H1 (cell line): ENCODE measurements at regions not wholly inside any gene's neighbourhood (a gene's known extent, or its start where the extent isn't known, plus 50 kb on each side); places are given as distances from the start of the nearest gene placed in this dataset.

Experiments
- CTCF ChIA-PET: fragments of 300-600 bp; sonication (Branson Sonifier 250); formaldehyde crosslinking; loops from one replicate; lab custom pipeline; 2021; ENCODE audit not compliant: partially characterized antibody; lab: Charles Lee
- POLR2A ChIA-PET: fragments of 300-600 bp; sonication (Branson Sonifier 250); formaldehyde crosslinking; loops from one replicate; lab custom pipeline; 2021; ENCODE audit warnings: inconsistent platforms; ENCODE audit not compliant: partially characterized antibody; lab: Charles Lee
- DNase-seq, 2 experiments: peaks; one replicate each; pipeline versions ENCODE4 v3.0.0 to v3.0.0-alpha.2; 2010 to 2022; ENCODE audit warnings: low spot score in 2 of 2, low read depth in 1 of 2, mixed read lengths in 1 of 2
- FAIRE-seq: peaks from 2 replicates; lab custom pipeline; 2011; peaks lifted over from hg19 to GRCh38; lab: Jason Lieb, UNC
- H2AFZ ChIP-seq: 2 replicates; pipeline ENCODE4 v1.8.1; 2012; ENCODE audit warnings: low read length, inconsistent platforms
- H2AK5ac ChIP-seq: 2 replicates; pipeline ENCODE4 v1.6.1; 2013; ENCODE audit warnings: low read depth, low read length
- H2BK120ac ChIP-seq: replicated peaks from 2 replicates; pipeline ENCODE3; 2013; ENCODE audit warnings: low read depth, low read length, inconsistent platforms
- H2BK12ac ChIP-seq: 2 replicates; pipeline ENCODE4 v1.6.1; 2013; ENCODE audit warnings: low read depth, low read length
- H2BK15ac ChIP-seq: 2 replicates; pipeline ENCODE4 v1.6.1; 2013; ENCODE audit warnings: low read length
- H2BK20ac ChIP-seq: 2 replicates; pipeline ENCODE4 v1.6.1; 2013; ENCODE audit warnings: low read length
- H2BK5ac ChIP-seq: 2 replicates; pipeline ENCODE4 v1.6.1; 2013; ENCODE audit warnings: low read depth, low read length
- H3K14ac ChIP-seq: 2 replicates; pipeline ENCODE4 v1.6.1; 2013; ENCODE audit warnings: inconsistent platforms; ENCODE audit not compliant: insufficient read length
- H3K18ac ChIP-seq: 2 replicates; pipeline ENCODE4 v1.6.1; 2013; ENCODE audit warnings: low read length; ENCODE audit errors: extremely low read depth
- H3K23ac ChIP-seq: 2 replicates; pipeline ENCODE4 v1.6.1; 2013; ENCODE audit warnings: inconsistent platforms; ENCODE audit not compliant: insufficient read length
- H3K23me2 ChIP-seq: 2 replicates; pipeline ENCODE4 v1.6.1; 2013; ENCODE audit warnings: low read depth, low read length
- H3K27ac ChIP-seq: 2 replicates; pipeline ENCODE4 v1.6.1; 2011; ENCODE audit warnings: low read depth, low read length, inconsistent platforms
- H3K27me3 ChIP-seq, 4 experiments: replicated peaks in 1 of 4; 1 replicate in 1 of 4; 2 replicates in 3 of 4; pipeline versions ENCODE4 v1.6.1 to v1.8.1; 2011 to 2013; ENCODE audit warnings: low read length in 3 of 4, mild to moderate bottlenecking in 3 of 4, inconsistent platforms in 2 of 4, mixed read lengths in 2 of 4, moderate library complexity in 1 of 4; ENCODE audit not compliant: control insufficient read depth in 3 of 4, insufficient read depth in 3 of 4; ENCODE audit errors: extremely low read depth in 1 of 4
- H3K36me3 ChIP-seq, 4 experiments: 2 replicates each; pipeline versions ENCODE4 v1.6.1 to v1.8.1; 2011 to 2013; ENCODE audit warnings: mild to moderate bottlenecking in 4 of 4, low read length in 3 of 4, moderate library complexity in 2 of 4, control low read depth in 1 of 4, inconsistent platforms in 1 of 4; ENCODE audit not compliant: insufficient read depth in 4 of 4, control insufficient read depth in 2 of 4
- H3K4ac ChIP-seq: replicated peaks from 2 replicates; pipeline ENCODE3; 2013; ENCODE audit warnings: low read length, low read depth, mixed read lengths, inconsistent platforms; ENCODE audit not compliant: insufficient read length
- H3K4me1 ChIP-seq, 4 experiments: replicated peaks in 1 of 4; 1 replicate in 1 of 4; 2 replicates in 3 of 4; pipeline versions ENCODE4 v1.6.1 to v1.8.1; 2011 to 2013; ENCODE audit warnings: low read length in 3 of 4, inconsistent platforms in 2 of 4, mixed read lengths in 1 of 4; ENCODE audit not compliant: insufficient read depth in 4 of 4, control insufficient read depth in 3 of 4
- H3K4me2 ChIP-seq, 2 experiments: 2 replicates each; pipeline versions ENCODE4 v1.6.1 to v1.8.1; 2011 to 2013; ENCODE audit warnings: low read depth in 2 of 2, low read length in 2 of 2, control low read depth in 1 of 2, inconsistent platforms in 1 of 2, mild to moderate bottlenecking in 1 of 2; ENCODE audit not compliant: insufficient read depth in 1 of 2
- H3K4me3 ChIP-seq, 4 experiments: fragments of 200-600, 300-600 bp in 1 of 4; sonication (generic), shearing (Covaris generic), sonication (Bioruptor Twin) in 1 of 4; 2 replicates each; pipeline versions ENCODE4 v1.5.1 to v1.8.1; 2011 to 2016; ENCODE audit warnings: low read length in 4 of 4, low read depth in 3 of 4, control low read depth in 2 of 4, inconsistent platforms in 2 of 4, mild to moderate bottlenecking in 2 of 4, mixed read lengths in 1 of 4, moderate library complexity in 1 of 4; ENCODE audit not compliant: insufficient read depth in 2 of 4; ENCODE audit errors: extremely low read depth in 1 of 4
- H3K56ac ChIP-seq: replicated peaks from 2 replicates; pipeline ENCODE3; 2013; ENCODE audit warnings: low read depth, mild to moderate bottlenecking, mixed read lengths, low read length, inconsistent platforms; ENCODE audit not compliant: insufficient read length
- H3K79me1 ChIP-seq: 2 replicates; pipeline ENCODE4 v1.6.1; 2013; ENCODE audit warnings: low read depth, low read length, control low read depth
- H3K79me2 ChIP-seq, 2 experiments: 2 replicates each; pipeline versions ENCODE4 v1.6.1 to v1.8.1; 2012 to 2013; ENCODE audit warnings: low read length in 2 of 2, mild to moderate bottlenecking in 2 of 2, inconsistent platforms in 1 of 2; ENCODE audit not compliant: insufficient read depth in 2 of 2, control insufficient read depth in 1 of 2
- H3K9ac ChIP-seq, 4 experiments: replicated peaks in 1 of 4; 1 replicate in 1 of 4; 2 replicates in 3 of 4; pipeline versions ENCODE4 v1.6.1 to v1.8.1; 2011 to 2013; ENCODE audit warnings: low read depth in 3 of 4, low read length in 3 of 4, control low read depth in 2 of 4, mild to moderate bottlenecking in 2 of 4, moderate library complexity in 2 of 4, inconsistent platforms in 1 of 4; ENCODE audit errors: extremely low read depth in 1 of 4
- H3K9me3 ChIP-seq, 2 experiments: 2 replicates each; pipeline versions ENCODE4 v1.6.1 to v1.8.1; 2012 to 2013; ENCODE audit warnings: mild to moderate bottlenecking in 2 of 2, moderate library complexity in 2 of 2, control low read depth in 1 of 2, inconsistent platforms in 1 of 2, low read depth in 1 of 2, low read length in 1 of 2, mixed read lengths in 1 of 2; ENCODE audit not compliant: insufficient read depth in 2 of 2
- H4K20me1 ChIP-seq, 2 experiments: replicated peaks in 1 of 2; 2 replicates each; pipeline versions ENCODE3 to v1.8.1; 2011 to 2013; ENCODE audit warnings: inconsistent platforms in 2 of 2, low read length in 2 of 2, mild to moderate bottlenecking in 1 of 2; ENCODE audit not compliant: insufficient read depth in 2 of 2, control insufficient read depth in 1 of 2
- H4K5ac ChIP-seq: 2 replicates; pipeline ENCODE4 v1.6.1; 2013; ENCODE audit warnings: low read length, low read depth, mixed read lengths, inconsistent platforms; ENCODE audit not compliant: insufficient read length
- H4K8ac ChIP-seq: 2 replicates; pipeline ENCODE4 v1.8.0; 2013; ENCODE audit warnings: mild to moderate bottlenecking, moderate library complexity, low read length, inconsistent platforms; ENCODE audit not compliant: insufficient read depth; ENCODE audit errors: extremely low read depth
- H4K91ac ChIP-seq: replicated peaks from 2 replicates; pipeline ENCODE3; 2013; ENCODE audit warnings: low read length, mixed read lengths, inconsistent platforms; ENCODE audit not compliant: insufficient read length
- POLR2A ChIP-seq, 2 experiments: IDR thresholded peaks; 1 replicate in 1 of 2; 2 replicates in 1 of 2; pipeline ENCODE4 v1.6.1; 2011; ENCODE audit warnings: low read depth in 2 of 2, low read length in 2 of 2, mild to moderate bottlenecking in 2 of 2; ENCODE audit errors: control extremely low read depth in 1 of 2
- SIN3A ChIP-seq, 2 experiments: IDR thresholded peaks in 1 of 2; conservative IDR thresholded peaks in 1 of 2; 2 replicates each; pipeline ENCODE4 v1.6.1; 2011 to 2012; ENCODE audit warnings: low read length in 2 of 2, improper control_type of control experiment in 1 of 2, low read depth in 1 of 2, mild to moderate bottlenecking in 1 of 2
- SP4 ChIP-seq: IDR thresholded peaks from 2 replicates; pipeline ENCODE4 v1.6.1; 2012; ENCODE audit warnings: low read length, inconsistent platforms
- WGBS, 2 experiments: shearing (Covaris generic) in 1 of 2; methylation state at CpG; one replicate each; pipeline versions ENCODE4 v1.1.6 to v1.1.7; 2013 to 2015; ENCODE audit warnings: low lambda C conversion rate in 2 of 2, mixed read lengths in 2 of 2, inconsistent platforms in 1 of 2, low coverage in 1 of 2, missing lambda C conversion rate in 1 of 2; ENCODE audit not compliant: insufficient replicate concordance in 2 of 2, insufficient coverage in 1 of 2, insufficient read length in 1 of 2; ENCODE audit errors: extremely low coverage in 1 of 2, missing lambda C conversion rate in 1 of 2; 5-methylcytosine and 5-hydroxymethylcytosine counted together

DNA sequence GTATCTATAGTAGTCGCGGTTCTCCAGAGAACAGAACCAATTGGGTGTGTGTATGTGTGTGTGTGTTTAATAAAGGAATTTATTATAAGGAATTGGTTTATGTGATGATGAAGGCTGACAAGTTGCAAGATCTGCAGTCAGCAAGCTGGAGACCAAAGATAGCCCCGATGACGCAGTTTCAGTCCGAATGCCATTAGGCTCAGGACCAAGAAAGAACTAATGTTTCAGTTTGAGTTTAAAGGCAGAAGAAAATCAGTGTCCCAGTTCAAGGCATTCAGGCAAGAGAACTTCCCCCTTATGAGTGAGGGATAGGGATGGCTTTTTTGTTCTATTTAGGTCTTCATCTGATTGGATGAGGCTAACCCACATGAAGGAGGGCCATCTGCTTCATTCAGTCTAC lies 221.6 kb downstream of the HNMT start:
- no peak overlapping the region for H2AK5ac ChIP-seq
- no peak overlapping the region for H2BK120ac ChIP-seq
- no peak overlapping the region for H3K27ac ChIP-seq
- H2AFZ ChIP-seq = 0 out of 2 replicates have a peak overlapping the region, but pooled peaks have one; percentile 79
- H3K14ac ChIP-seq = no peak overlapping the region
- no peak overlapping the region for H2BK12ac ChIP-seq
- H3K23me2 ChIP-seq = no peaks in the 10 kb centered on the region
- no peaks in the 10 kb centered on the region for H3K27me3 ChIP-seq
- no peak overlapping the region for H3K4me2 ChIP-seq
- WGBS, 2 experiments = 92% methylated on average over 5 of the region's 5 CpGs; no CpG with 5 or more reads in 1 of the 2 experiments
- H3K9ac ChIP-seq = no peak overlapping the region
- H3K56ac ChIP-seq = no peak overlapping the region
- H3K4me1 ChIP-seq = peaks cover 2 to 8% (median 6%) of the 10 kb centered on the region in 4 experiments; a peak in 5 of 7 replicates
- H4K91ac ChIP-seq = no peak overlapping the region
- ChIA-PET CTCF (no interaction called here), POLR2A (no interaction called here)
- H3K9me3 ChIP-seq = no peaks in the 10 kb centered on the region
- H3K79me2 ChIP-seq = no peaks in the 10 kb centered on the region
- H4K20me1 ChIP-seq = no peaks in the 10 kb centered on the region
- DNase-seq = no peak
- H3K79me1 ChIP-seq = no peaks in the 10 kb centered on the region
- no peak overlapping the region for H2BK15ac ChIP-seq
- TF ChIP-seq POLR2A (IDR thresholded peaks at IDR 0.05; ENCODE audit: control extremely low read depth in 1 of 2, low read depth in 2 of 2, low read length in 2 of 2) (no peak), SIN3A (conservative IDR thresholded peaks at IDR 0.05 in 1 of 2, IDR thresholded peaks at IDR 0.05 in 1 of 2; ENCODE audit: low read depth in 1 of 2, low read length in 2 of 2) (no peak), SP4 (no peak)
- H3K36me3 ChIP-seq = no peaks in the 10 kb centered on the region
- H3K4ac ChIP-seq = no peak overlapping the region
- no peak overlapping the region for H3K18ac ChIP-seq
- no peak overlapping the region for H4K8ac ChIP-seq
- no peak overlapping the region for H4K5ac ChIP-seq
- no peak for FAIRE-seq
- no peak overlapping the region for H2BK20ac ChIP-seq
- no peak overlapping the region for H3K4me3 ChIP-seq
- peak overlapping the region; percentile 28; the same call in 1 of the 2 replicates for H2BK5ac ChIP-seq
- H3K23ac ChIP-seq = no peak overlapping the region
